ENCODE measurements at regions not wholly inside any gene's neighbourhood (a gene's known extent, or its start where the extent isn't known, plus 50 kb on each side); places are given as distances from the start of the nearest gene placed in this dataset.
A peak's percentile ranks its signal among the peaks of the same experiment; 100 is the strongest.
"Not testable (repeated sequence)": the region's sequence is repeated elsewhere in the genome, so short reads cannot be mapped to it uniquely, and the experiment has no call there.

DNA sequence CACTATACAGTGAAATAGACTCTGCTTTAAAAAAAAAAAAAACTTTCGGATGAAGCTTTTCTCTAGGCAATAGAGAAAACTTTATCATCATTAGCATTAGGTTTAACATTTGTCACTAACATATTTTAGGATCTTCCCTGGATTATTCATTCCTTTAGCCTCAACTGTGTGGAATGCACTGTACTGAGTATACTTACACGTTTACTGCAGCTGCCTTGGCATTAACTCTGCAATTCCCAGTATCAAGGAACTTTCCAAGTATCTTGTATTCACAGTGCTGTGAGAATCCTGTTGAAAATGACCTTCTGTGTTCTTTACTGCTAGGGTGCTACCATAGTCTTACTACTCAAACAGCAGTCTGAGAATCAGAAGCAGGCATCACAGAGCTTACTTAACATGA is 328.2 kb upstream of the COL3A1 start:
- no peak for DNase-seq

DNA sequence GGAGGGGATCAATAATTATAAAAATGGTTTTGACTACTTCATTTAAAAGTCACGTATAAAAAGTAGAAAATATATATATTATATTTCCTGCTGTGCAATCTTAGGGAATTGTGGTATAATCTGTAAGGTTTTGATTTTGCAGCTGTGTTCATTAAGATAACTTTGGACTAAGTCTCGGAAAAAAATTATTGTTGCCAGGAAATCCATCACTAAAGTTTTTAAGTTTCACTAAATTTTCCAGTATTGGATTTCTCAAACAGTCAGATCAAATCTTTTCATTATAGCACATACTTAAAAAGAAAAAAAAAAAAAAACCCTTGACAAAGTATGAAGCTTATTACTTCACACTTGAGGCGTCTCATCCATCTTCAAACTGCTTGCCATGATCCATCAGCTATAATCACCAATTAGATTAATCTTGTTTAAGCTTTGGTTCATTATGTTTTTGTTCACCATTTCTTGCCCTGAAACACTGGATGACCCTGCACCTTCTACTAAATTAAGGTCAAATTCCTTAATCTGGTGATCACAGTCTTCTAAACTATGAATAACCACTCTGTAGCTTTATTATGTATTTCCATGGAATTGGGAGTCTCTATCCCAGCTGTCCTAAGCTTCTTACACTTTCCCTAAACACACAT is 326.6 kb upstream of the COL3A1 start:
- DNase-seq = no peak

DNA sequence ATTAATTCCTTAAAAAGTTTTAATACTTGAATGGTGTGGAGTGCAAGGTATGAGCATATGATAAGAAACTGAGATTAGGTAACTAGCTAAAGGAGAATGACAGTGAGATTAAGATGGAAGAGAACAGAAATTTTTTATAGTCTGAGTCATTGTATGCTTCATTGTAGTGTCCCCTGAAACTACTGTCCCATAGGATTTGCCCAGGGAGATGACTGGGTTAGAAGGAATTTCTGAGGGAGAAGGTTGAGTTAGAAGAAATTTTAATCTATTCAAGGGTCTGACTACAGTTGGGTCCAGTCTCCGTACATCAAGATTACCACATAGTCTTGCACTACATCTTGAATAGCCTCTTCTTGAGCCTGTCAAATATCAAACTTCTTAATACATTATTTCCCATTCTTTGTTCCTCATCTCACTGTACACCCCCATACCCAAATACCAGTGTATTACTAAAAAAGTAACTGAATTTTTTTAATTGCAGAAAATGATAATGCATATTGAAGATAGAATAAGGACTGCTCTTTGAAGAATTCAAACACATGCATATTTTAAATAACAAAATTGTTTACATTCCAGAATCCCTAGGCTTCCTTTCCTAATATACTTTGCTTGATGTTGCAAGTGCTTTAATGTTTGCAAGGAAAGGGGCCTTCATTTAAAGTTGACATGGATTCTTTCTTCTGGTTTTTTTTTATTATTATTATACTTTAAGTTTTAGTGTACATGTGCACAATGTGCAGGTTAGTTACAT is 314.3 kb upstream of the COL3A1 start:
- no peak for DNase-seq

DNA sequence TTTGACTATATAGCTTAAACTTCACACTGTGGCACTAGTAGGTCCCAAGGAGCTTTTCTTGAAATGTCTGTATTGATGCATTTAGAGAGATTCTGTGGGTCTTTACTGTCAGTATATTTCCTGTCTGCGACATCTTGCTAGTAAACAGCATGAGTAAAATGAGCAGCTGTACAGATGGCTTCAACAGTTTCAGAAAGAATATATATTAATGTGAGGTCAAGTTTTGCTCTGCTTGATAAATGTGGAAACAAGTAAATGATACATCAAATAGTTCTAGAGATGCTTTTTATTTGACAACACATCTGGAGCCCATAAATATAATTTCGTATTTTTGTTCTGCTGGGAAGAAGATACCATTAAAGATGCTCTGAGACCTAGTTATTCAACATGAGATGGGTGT is 310.9 kb upstream of the COL3A1 start:
- DNase-seq = no peak

DNA sequence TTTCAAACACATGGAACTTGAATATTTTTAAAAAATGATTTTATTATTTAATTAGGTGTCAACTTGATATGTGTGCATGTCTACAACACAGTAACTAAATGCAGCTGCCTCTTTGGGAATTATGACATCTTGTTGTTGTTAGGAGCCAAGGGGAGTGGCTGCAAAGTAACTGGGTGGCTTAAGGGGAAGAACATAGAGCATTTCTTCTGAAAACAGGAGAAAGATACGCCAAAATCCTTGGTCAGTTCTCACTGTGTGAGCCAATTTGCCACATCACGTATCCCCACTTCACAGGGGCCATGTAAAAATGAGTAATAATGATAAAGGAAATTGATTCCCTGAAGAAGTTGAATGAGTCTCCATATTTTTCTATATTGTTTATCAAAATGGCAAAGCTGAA is 309.8 kb upstream of the COL3A1 start:
- no peak for DNase-seq

DNA sequence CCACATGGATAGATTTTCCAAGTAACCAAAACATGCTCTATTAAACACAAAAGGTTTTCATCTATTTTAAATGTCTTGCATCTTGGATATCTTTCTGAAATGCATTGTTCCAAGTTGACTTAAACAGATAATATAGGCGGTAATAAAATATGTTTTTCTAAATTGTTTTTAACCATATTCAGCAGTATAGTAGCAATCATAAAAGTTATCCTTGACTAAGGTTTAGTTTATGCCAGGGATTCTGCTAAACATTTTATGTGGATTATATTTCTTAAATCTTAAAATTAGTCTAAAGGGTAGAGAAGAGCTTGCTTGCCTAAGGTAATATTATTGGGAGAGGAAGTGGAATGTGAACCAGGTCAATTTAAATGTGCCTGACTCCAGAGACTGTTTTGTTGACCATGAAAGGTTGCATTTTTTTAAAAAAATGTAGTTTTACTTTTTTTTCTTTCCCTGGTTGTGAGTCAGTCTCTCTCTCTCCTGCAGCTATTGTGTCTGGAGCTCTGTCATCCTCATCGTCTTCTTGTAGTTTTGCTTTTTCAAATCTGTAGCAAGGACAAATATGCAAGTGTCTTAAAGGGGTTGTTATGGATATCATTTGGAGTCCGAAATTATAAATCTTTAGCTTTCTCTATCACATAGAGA is 309.1 kb upstream of the COL3A1 start:
- no peak for DNase-seq

DNA sequence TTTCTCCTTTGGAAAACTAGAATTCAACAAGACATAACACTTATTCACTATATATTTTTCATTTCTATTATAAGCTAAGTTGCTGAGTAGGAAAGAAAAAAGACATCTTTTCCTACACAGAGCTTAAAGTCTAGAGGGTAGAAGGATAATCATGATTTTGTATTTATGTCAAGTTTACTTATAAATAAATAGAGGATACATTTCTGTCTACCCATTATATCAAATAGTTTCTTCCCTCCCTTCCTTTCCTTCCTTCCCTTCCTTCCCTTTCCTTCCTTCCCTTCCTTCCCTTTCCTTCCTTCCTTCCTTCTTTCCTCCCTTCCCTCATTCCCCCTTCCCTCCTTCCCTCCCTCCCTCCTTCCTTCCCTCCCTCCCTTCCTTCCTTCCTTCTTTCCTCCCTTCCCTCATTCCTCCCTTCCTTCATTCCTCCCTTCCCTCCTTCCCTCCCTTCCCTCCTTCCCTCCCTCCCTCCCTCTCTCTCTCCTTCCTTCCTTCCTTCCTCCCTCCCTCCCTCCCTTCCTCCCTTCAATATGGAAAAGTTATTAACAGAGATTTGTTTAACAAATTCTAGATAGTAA is 308.4 kb upstream of the COL3A1 start:
- no peak for DNase-seq

DNA sequence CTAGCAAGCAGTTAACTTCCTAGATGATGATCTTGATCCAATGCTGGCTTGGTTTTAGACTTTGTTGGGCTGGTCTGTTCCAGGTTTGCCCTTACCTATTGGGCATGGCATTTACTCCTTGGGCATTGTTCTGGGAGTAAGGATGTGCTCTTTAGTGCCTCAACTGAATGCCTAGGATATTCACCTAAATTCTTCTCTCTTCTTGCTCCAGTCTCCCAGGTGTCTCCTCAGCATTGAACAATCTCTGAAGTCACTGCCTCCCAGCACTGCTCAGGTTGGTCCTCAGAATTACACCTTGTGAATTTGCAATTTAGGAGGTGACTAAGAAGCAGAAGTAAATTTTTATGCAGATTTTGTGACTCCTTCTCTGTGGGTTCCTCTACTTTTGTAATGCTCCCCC is 307.7 kb upstream of the COL3A1 start:
- DNase-seq = no peak

DNA sequence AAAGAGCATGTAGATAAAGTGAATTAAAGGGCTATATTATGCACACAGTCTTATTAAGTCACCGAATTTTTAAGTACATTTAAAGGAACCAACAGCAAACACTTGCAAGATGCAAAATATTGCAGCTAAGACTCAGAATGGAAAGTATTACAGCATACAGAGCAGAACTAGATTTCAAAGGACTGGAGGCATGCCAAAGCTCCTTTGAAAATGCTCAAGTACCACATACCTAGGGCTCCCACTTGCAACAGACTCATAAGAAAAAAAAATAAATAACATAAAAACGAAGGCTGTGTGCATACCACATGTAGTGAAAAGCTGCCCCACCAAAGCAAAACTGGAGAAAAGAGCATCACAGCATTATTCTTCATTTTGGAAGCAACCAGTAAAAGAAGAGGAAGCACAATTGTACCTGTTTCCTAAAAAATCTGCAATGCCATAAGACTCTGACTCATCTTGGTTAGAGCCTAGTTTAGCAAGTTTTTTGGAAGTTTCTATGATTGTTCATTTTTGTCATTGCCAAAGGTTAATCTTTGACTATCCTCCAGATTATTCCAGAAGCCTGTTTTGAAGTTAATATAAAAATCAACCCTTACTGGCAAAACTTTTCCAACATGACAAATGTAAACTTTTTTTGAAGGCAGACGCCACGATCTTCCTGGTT is 306.0 kb upstream of the COL3A1 start:
- DNase-seq = peak in 1 of 56 donors; percentile 0

DNA sequence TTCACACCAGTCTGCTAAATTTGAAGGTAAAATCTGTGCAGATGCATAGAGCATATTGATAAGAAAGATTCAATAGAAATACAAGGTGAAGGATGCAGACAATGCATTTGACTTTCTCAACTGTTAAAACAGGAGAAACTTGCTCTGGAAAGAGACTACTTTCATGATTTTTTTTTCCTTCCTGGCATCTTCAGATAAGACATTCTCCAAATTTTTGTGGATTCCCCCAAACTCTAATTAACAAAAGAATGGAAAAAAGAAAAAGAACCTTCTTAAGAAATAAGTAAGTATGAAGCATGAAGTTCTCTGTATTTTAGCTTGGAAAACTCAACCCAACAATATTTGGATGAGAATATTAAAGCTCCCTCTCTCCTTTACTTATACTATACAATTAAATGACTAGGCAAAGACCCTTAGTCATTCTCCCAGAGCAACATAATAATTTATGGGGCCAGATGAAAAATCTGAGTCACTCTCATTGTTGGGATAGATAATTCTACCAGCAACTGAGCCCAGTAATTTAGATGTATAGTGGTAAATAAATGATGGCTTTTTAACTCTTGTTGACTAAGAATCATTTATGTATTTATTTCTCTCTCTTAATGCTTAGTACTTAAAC is 298.7 kb upstream of the COL3A1 start:
- no peak for DNase-seq

DNA sequence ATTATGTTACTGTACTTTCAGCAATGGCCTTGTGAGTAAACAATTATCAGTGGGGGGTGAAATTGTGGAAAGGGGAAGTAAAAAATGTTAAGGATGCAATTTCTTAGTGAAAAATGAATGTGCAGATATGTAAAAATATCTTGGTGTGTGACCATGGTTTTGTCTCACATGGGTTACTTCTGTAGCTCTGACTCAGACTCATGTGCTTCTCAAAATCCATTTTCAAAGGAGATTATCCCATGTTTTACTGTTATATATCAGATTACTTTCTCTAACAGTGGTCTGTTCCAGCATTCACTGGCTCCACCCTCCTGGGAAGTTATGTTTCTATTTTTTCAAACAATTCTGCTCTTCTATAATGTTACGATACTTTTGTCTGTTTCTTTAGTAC is 298.2 kb upstream of the COL3A1 start:
- no peak for DNase-seq

DNA sequence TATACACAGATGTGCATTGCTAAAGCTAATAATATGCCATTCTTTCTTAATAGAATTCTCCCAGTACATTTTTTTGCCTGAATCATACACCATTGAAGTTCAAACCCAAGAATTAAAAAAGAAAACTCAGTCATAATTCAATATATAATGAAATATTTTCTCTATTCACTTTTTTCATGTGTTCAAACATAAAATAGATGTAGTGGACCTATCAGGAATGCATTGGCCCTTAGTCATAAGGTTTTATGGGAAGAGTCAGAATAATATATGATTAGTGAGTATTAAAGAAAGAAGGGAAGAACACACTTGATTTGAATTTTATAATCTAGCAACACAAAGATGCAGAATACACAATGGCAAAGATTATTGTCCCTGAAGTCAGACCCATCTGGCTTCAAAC is 297.0 kb upstream of the COL3A1 start:
- no peak for DNase-seq

DNA sequence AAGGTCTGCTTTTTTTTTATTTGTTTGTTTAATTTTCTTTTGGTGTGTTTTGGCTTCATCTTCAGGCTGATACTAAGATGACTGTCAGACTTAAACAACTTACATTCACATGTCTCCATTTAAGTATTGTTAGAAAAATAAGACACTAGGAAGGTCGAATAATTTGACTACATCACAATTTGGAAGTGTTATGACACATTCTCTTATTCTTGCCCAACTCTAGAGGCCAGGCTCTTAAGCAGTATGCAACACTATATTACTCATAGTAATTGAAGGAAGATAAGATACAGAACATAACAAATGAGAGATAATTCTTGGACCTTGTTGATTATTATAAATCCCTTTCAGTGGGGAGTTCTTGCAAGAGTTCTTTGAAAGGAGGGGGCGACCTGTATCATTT is 295.3 kb upstream of the COL3A1 start:
- no peak for DNase-seq

DNA sequence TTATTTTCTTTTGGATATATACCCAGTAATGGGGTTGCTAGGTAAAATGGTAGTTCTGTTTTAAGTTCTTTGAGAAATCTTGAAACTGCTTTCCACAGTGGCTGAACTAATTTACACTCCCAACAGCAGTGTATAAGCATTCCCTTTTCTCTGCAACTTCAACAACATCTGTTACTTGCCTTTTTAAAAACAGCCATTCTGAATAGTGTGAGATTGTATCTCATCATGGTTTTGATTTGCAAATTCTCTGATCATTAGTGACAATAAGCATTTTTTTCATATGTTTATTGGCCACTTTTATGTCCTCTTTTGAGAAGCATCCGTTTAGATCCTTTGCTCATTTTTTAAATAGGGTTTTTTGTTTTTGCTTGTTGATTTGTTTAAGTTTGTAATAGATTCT is 291.3 kb upstream of the COL3A1 start:
- no peak for DNase-seq

DNA sequence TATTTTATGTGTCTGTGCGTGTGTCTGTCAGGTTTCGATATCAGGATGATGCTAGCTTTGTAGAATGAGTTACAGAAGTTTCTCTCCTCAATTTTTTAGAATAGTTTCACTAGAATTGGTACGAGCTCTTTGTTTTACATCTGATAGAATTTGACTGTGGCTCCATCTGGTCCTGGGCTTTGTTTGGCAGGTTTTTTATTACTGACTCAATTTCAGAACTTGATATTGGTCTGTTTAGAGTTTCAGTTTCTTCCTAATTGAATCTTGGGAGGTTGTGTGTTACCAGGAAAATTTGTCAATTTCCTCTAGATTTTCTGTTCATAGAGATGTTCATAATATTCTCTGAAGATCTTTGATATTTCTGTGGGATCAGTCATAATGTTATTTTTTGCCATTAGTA is 289.4 kb upstream of the COL3A1 start:
- no peak for DNase-seq

DNA sequence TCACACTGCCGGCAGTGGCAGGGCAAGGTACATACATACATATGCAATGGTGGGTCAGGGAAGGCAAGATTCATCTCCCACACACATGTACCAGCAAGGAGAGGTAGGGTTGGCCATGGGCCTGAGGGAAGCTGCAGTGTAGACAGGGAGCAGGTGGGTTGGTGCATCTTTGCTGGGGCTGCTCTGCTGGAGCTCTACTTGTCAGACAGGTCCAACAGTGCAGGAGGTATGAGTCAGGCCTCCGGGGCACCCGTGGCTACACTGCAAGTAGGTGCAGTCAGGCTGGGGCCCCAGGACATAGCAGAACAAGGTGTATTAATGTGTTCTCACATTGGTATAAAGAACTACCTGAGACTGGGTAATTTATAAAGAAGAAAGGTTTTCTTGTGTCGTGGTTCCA is 281.1 kb upstream of the COL3A1 start:
- no peak for DNase-seq

DNA sequence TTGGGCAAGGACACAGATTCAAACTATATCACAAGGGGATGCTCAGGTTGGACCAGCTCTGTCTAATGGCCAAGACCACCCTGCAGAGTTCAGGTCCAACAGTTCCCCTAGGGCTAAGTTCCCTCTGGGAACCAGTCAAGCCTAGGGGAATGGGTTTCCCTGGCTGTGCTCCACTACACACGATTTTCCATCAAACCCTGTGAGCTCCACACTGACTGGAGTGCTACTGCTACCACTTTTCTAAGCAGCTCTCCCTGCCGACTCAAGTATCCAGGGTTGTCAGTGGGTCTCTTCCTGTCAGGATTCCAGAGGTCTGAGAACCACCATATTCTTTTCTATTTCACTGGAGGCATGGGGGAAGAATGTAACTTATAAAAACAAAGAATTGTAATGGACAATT is 280.4 kb upstream of the COL3A1 start:
- no peak for DNase-seq

DNA sequence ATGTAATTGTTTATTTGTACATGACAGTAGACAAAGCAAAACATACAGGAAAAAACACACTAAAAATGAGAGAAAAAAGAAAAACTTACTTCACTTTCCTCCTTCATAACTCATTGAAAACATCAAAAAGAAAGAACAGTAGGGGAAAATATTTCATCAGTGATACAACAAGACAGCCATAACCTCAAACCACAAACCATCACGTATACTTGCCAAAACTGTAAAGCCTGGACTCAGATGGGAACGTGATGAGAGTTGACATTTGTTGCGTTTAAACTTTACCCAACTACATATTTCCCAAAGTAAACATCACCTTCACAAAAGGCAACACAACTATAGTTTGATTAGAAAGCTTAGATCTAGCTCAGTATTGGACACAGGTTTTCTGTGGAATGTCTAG is 278.2 kb upstream of the COL3A1 start:
- no peak for DNase-seq

DNA sequence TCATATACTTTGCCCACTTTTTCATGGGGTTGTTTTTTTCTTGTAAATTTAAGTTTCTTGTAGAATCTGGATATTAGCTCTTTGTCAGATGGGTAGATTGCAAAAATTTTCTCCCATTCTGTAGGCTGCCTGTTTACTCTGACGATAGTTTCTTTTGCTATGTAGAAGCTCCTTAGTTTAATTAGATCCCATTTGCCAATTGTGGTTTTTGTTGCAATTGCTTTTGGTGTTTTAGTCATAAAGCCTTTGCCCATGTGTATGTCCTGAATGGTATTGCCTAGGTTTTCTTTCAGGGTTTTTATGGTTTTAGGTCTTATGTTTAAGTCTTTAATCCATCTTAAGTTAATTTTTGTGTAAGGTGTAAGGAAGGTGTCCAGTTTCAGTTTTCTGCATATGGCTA is 276.0 kb upstream of the COL3A1 start:
- DNase-seq = not testable (repeated sequence)

DNA sequence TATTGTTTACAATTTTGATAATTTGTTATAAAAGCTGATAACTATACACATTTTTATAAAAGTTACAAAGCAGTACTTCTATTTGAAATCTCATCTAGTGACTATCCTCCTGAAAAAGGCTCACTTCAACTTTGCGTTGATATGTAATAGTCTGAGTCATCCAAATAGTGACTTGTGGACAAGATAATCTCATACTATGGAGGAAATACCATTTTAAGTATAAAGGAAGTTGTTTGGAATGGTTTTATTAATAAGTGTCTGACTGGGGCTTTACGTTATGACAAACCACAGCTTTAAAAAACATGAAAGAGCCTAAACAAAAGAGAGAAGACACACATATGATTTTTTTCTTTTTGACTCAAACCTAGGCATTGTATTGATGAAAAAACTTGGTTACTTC is 272.3 kb upstream of the COL3A1 start:
- no peak for DNase-seq

DNA sequence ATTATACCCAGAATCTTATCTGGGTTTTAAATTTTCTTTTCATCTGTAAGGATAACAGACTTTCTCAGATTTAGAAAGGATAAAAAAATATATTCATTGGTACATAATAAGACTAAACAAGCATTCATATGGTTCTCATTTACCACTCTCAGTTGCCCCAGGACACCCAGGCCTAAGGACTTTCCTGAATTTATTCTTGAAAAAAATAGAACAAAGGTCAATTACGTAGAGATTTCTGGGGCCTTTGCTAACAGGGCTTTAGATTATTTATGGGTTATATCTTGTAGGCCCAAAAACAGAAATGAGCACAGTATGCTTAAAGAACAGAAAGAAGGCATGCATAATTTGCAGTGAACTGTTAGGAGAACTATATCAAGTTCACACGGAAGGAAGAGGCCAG is 269.0 kb upstream of the COL3A1 start:
- no peak for DNase-seq

DNA sequence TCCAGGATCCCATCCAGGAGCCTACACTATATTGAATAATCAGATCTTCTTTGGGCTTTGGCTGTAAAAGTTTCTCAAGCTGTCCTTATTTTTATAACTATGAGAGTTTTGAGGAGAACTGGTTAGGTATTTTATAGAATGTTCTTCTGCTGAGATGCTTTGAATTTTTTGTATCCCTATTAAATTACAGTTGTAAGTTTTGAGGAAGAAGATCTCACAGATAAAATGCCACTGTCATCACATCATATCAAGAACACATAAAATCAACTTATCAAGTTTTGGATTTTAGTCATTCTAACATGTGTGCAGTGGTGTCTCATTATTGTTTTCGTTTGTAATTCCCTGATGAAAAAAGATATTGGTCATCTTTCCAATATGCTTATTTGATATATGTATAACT is 260.2 kb upstream of the COL3A1 start:
- no peak for DNase-seq

Data from nucleus accumbens (tissue), 56 donors.